ENCODE measurements at regions not wholly inside any gene's neighbourhood (a gene's known extent, or its start where the extent isn't known, plus 50 kb on each side); places are given as distances from the start of the nearest gene placed in this dataset.

DNA sequence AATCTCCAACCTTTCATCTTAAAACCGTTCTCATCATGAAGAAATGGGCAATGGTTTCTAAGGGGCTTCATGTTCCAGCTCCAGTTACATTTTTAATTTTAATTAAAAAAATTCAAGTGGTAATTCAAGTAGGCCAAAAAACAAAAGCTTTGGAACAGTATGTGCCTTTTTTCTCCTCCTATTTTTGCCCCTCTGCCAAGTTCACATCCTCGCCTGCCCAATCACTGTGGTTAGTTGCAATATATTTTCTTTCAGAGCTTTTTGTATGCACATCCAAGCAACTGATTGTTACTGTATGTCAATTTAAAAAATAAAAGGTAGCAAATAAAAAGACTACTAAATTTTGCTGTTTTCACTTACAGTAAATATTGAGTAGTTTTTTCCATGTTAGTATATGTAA, 99.8 kb upstream of the B3GAT2 start:
- TF ChIP-seq CEBPB (IDR thresholded peaks at IDR 0.05; ENCODE audit: low read depth, low read length) (no peak), KDM5A (IDR thresholded peaks at IDR 0.05; ENCODE audit: low read length) (no peak), TBP (IDR thresholded peaks at IDR 0.05; ENCODE audit: low read depth, low read length) (no peak), HDAC6 (IDR thresholded peaks at IDR 0.05; ENCODE audit: low read depth, low read length) (no peak), ASH2L (IDR thresholded peaks at IDR 0.05; ENCODE audit: low read length) (no peak), CHD2 (IDR thresholded peaks at IDR 0.05; ENCODE audit: low read length) (no peak), CBX5 (IDR thresholded peaks at IDR 0.05; ENCODE audit: low read depth, low read length) (no peak), SP1 (IDR thresholded peaks at IDR 0.05; ENCODE audit: low read depth, low read length) (no peak), EZH2 (IDR thresholded peaks at IDR 0.05; ENCODE audit: low read depth, low read length, severe bottlenecking) (no peak), RBBP5 (IDR thresholded peaks at IDR 0.05; ENCODE audit: borderline replicate concordance, low read depth, low read length) (no peak)
- TF ChIP-seq, protein P1, sequence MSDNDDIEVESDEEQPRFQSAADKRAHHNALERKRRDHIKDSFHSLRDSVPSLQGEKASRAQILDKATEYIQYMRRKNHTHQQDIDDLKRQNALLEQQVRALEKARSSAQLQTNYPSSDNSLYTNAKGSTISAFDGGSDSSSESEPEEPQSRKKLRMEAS (IDR thresholded peaks at IDR 0.05), result no peak
- H3K23me2 ChIP-seq (ENCODE audit: low read depth, low read length), result no peaks in the 10 kb centered on the region
- DNase-seq (ENCODE audit: low read depth in 1 of 2, low spot score in 2 of 2) (no peak), FAIRE-seq (no peak)
- H3K36me3 ChIP-seq (ENCODE audit: control insufficient read depth in 2 of 4, insufficient read depth in 4 of 4, low read length in 3 of 4), result no peaks in the 10 kb centered on the region
- H3K18ac ChIP-seq (ENCODE audit: extremely low read depth, low read length), result no peak overlapping the region
- H2BK120ac ChIP-seq (replicated peaks; ENCODE audit: low read depth, low read length), result no peak overlapping the region
- H3K4me3 ChIP-seq (ENCODE audit: extremely low read depth in 1 of 4, insufficient read depth in 2 of 4, low read depth in 3 of 4, low read length in 4 of 4), result no peak overlapping the region
- H4K91ac ChIP-seq (replicated peaks; ENCODE audit: insufficient read length, low read length), result no peak overlapping the region
- H2AK5ac ChIP-seq (ENCODE audit: low read depth, low read length), result no peak overlapping the region
- H3K79me2 ChIP-seq (ENCODE audit: control insufficient read depth in 1 of 2, insufficient read depth in 2 of 2, low read length in 2 of 2), result no peaks in the 10 kb centered on the region
- H3K23ac ChIP-seq (ENCODE audit: insufficient read length), result no peak overlapping the region
- H4K8ac ChIP-seq (ENCODE audit: extremely low read depth, insufficient read depth, low read length), result no peak overlapping the region
- no peak overlapping the region for H2BK15ac ChIP-seq (ENCODE audit: low read length)
- H2BK5ac ChIP-seq (ENCODE audit: low read depth, low read length), result no peak overlapping the region
- H3K4me1 ChIP-seq (replicated peaks in 1 of 4; ENCODE audit: control insufficient read depth in 3 of 4, insufficient read depth in 4 of 4, low read length in 3 of 4), result no peaks in the 10 kb centered on the region
- no peak overlapping the region for H3K4me2 ChIP-seq (ENCODE audit: insufficient read depth in 1 of 2, low read depth in 2 of 2, low read length in 2 of 2)
- H3K9ac ChIP-seq (replicated peaks in 1 of 4; ENCODE audit: extremely low read depth in 1 of 4, low read depth in 3 of 4, low read length in 3 of 4), result no peak overlapping the region
- H3K27me3 ChIP-seq (replicated peaks in 1 of 4; ENCODE audit: control insufficient read depth in 3 of 4, extremely low read depth in 1 of 4, insufficient read depth in 3 of 4, low read length in 3 of 4), result no peaks in the 10 kb centered on the region
- H4K20me1 ChIP-seq (replicated peaks in 1 of 2; ENCODE audit: control insufficient read depth in 1 of 2, insufficient read depth in 2 of 2, low read length in 2 of 2), result no peaks in the 10 kb centered on the region
- ChIA-PET CTCF (ENCODE audit: partially characterized antibody) (no interaction called here), POLR2A (ENCODE audit: partially characterized antibody) (no interaction called here)
- H4K5ac ChIP-seq (ENCODE audit: insufficient read length, low read depth, low read length), result no peak overlapping the region
- no peak overlapping the region for H2AFZ ChIP-seq (ENCODE audit: low read length)
- H2BK20ac ChIP-seq (ENCODE audit: low read length), result no peak overlapping the region
- H3K27ac ChIP-seq (ENCODE audit: low read depth, low read length), result no peak overlapping the region
- H3K4ac ChIP-seq (replicated peaks; ENCODE audit: insufficient read length, low read depth, low read length), result no peak overlapping the region
- no peaks in the 10 kb centered on the region for H3K79me1 ChIP-seq (ENCODE audit: low read depth, low read length)
- 86% methylated on average over 2 of the region's 2 CpGs; no CpG with 5 or more reads in 1 of the 2 experiments for WGBS, 2 experiments (ENCODE audit: extremely low coverage in 1 of 2, insufficient coverage in 1 of 2, insufficient read length in 1 of 2, insufficient replicate concordance in 2 of 2, low coverage in 1 of 2, low lambda C conversion rate in 2 of 2, missing lambda C conversion rate in 1 of 2)
- no peak overlapping the region for H3K56ac ChIP-seq (replicated peaks; ENCODE audit: insufficient read length, low read depth, low read length)
- H3K9me3 ChIP-seq (ENCODE audit: insufficient read depth in 2 of 2, low read depth in 1 of 2, low read length in 1 of 2), result no peaks in the 10 kb centered on the region
- H2BK12ac ChIP-seq (ENCODE audit: low read depth, low read length), result no peak overlapping the region
- H3K14ac ChIP-seq (ENCODE audit: insufficient read length), result no peak overlapping the region
